Right atrium auricular region (tissue), 2 donors: ENCODE measurements at regions not wholly inside any gene's neighbourhood (a gene's known extent, or its start where the extent isn't known, plus 50 kb on each side); places are given as distances from the start of the nearest gene placed in this dataset.

ENCODE experiments used
- DNase-seq: peaks from one replicate; pipeline ENCODE4 v3.0.0-alpha.2; 2019; ENCODE audit warnings: low spot score
- H3K27ac ChIP-seq, 2 donors: fragments of 200-600 bp; sonication (generic); 1 replicate in 1 of 2; 2 replicates in 1 of 2; pipeline ENCODE4 v1.5.1; 2016 to 2019
- H3K27me3 ChIP-seq, 2 donors: fragments of 200-600 bp; sonication (generic); one replicate each; pipeline versions ENCODE4 v1.5.1 to v1.6.0; 2017 to 2019
- H3K36me3 ChIP-seq: fragments of 200-600 bp; sonication (generic); one replicate; pipeline ENCODE4 v1.5.1; 2016
- H3K4me1 ChIP-seq, 2 donors: fragments of 200-600 bp; sonication (generic); one replicate each; pipeline versions ENCODE4 v1.5.1 to v1.6.0; 2017 to 2019
- H3K4me3 ChIP-seq, 2 donors: fragments of 200-600 bp; sonication (generic); 1 replicate in 1 of 2; 2 replicates in 1 of 2; pipeline ENCODE4 v1.5.1; 2017 to 2019; ENCODE audit warnings: mild to moderate bottlenecking in 1 of 2, moderate library complexity in 1 of 2
- H3K9me3 ChIP-seq, 2 donors: fragments of 200-600 bp; sonication (generic); one replicate each; pipeline ENCODE4 v1.5.1; 2019
- CTCF ChIP-seq, 2 donors: fragments of 200-600 bp; sonication (generic); IDR thresholded peaks; one replicate each; pipeline ENCODE4 v1.5.1; 2019; ENCODE audit warnings: antibody characterized with exemption in 2 of 2

DNA sequence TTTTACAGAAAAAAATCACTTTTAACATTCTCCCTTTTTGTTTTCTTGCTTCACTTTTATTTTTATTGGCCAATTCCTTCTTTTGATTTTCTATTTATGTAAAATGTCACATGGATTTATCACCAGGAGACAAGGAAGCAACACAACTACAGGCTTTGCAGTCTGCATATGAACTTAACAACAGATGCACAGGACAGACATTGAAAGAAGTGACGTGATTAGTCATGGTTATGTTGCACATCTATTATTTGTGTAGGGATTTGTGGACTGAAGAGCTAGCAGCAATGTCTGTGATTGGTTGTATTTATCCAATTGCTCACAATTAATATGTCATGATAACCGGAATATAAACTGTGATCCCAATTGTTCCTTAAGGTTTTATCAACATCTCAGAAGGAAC, 147.8 kb upstream of the KLF3 start:
- no peak overlapping the region for H3K27ac ChIP-seq
- no peak overlapping the region for H3K4me3 ChIP-seq
- TF ChIP-seq CTCF (IDR thresholded peaks at IDR 0.05), result no peak
- H3K9me3 ChIP-seq, result no peaks in the 10 kb centered on the region
- DNase-seq, result no peak
- no peaks in the 10 kb centered on the region for H3K27me3 ChIP-seq
- H3K36me3 ChIP-seq, result no peaks in the 10 kb centered on the region
- H3K4me1 ChIP-seq, result no peaks in the 10 kb centered on the region

GRCh38 chr4:38519666-38520065, 144.3 kb upstream of the KLF3 start:
- Histone ChIP-seq H3K4me1 (no peaks in the 10 kb centered on the region), H3K27me3 (no peaks in the 10 kb centered on the region), H3K4me3 (no peak overlapping the region), H3K27ac (no peak overlapping the region), H3K9me3 (no peaks in the 10 kb centered on the region), H3K36me3 (no peaks in the 10 kb centered on the region)
- no peak for TF ChIP-seq CTCF (IDR thresholded peaks at IDR 0.05)
- no peak for DNase-seq

GRCh38 chr4:38523054-38523453, 140.9 kb upstream of the KLF3 start:
- Histone ChIP-seq H3K27ac (no peak overlapping the region), H3K27me3 (no peaks in the 10 kb centered on the region), H3K9me3 (no peaks in the 10 kb centered on the region), H3K36me3 (no peaks in the 10 kb centered on the region), H3K4me3 (no peak overlapping the region), H3K4me1 (no peaks in the 10 kb centered on the region)
- TF ChIP-seq CTCF (IDR thresholded peaks at IDR 0.05), result no peak
- no peak for DNase-seq

DNA sequence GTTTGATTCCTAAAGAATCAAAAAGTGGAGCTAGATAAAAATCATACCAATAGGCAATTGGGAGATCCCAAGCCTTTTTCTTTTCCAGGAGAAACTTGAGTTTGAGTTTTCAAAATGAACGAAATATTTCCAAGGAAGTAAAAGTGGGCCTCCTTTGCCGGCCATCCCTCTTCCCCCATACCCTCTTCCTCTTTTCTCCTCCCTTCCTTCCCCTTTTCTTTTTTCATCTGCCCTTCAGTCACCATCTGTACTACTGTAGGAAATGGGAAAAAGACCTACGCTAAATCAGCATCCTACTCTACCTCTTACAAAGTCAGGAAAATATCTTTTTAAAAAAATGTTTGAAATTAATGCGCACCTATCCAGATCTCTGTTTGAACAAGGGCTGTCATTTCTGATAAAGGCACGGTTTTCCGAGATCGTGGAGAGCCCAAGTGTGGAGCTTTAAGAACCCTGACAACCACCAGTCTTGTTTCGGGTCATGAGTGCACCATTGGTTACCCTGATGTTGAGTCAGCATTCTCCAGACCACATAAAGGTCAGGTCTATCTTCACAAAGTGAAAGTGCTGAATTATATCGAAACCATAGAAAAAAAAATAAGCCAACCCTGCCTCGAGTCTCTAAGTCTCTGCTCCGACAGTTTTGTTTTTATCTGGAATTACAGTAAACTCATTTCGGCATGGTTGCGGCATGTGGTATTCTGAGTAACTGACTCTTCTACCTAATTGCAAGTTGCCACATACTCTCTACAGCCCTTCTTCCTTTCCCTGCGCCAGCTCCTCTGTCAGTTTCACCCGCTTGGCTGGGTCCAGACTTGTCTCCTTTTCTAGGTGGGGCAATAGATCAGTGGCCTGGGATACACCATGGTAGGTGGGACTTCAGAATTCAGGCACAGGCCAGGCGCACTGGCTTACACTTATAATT, 140.2 kb upstream of the KLF3 start:
- no peaks in the 10 kb centered on the region for H3K27me3 ChIP-seq
- no peak overlapping the region for H3K27ac ChIP-seq
- H3K36me3 ChIP-seq, result no peaks in the 10 kb centered on the region
- no peaks in the 10 kb centered on the region for H3K9me3 ChIP-seq
- no peak for TF ChIP-seq CTCF (IDR thresholded peaks at IDR 0.05)
- H3K4me1 ChIP-seq, result no peaks in the 10 kb centered on the region
- H3K4me3 ChIP-seq, result no peak overlapping the region
- no peak for DNase-seq

- Histone ChIP-seq H3K4me1 (no peaks in the 10 kb centered on the region), H3K27me3 (no peaks in the 10 kb centered on the region), H3K27ac (no peak overlapping the region), H3K4me3 (no peak overlapping the region), H3K36me3 (no peaks in the 10 kb centered on the region), H3K9me3 (no peaks in the 10 kb centered on the region)
- TF ChIP-seq CTCF (IDR thresholded peaks at IDR 0.05), result no peak
- DNase-seq, result no peak
These were observed 137.6 kb upstream of the KLF3 start for GRCh38 chr4:38526412-38526811.
